Endodermal cell (in vitro differentiated cells): ENCODE measurements at regions not wholly inside any gene's neighbourhood (a gene's known extent, or its start where the extent isn't known, plus 50 kb on each side); places are given as distances from the start of the nearest gene placed in this dataset.

Experiments used
- DNase-seq: peaks from one replicate; pipeline ENCODE4 v3.0.0-alpha.2; 2017
- H3K27ac ChIP-seq: 2 replicates; pipeline ENCODE4 v1.5.1; 2013; ENCODE audit warnings: mild to moderate bottlenecking, low read depth, low read length, moderate library complexity
- H3K27me3 ChIP-seq: 2 replicates; pipeline ENCODE4 v1.6.1; 2013; ENCODE audit warnings: mild to moderate bottlenecking, low read length, moderate library complexity; ENCODE audit not compliant: insufficient read depth, control insufficient read depth, poor library complexity, severe bottlenecking
- H3K36me3 ChIP-seq: 2 replicates; pipeline ENCODE4 v1.7.0; 2013; ENCODE audit warnings: mild to moderate bottlenecking, low read length, moderate library complexity; ENCODE audit not compliant: control insufficient read depth, insufficient read depth
- H3K4me1 ChIP-seq: one replicate; pipeline ENCODE4 v1.7.0; 2013; ENCODE audit warnings: low read length; ENCODE audit not compliant: control insufficient read depth, insufficient read depth
- H3K4me3 ChIP-seq: 2 replicates; pipeline ENCODE4 v1.5.1; 2013; ENCODE audit warnings: mild to moderate bottlenecking, low read length, moderate library complexity
- H3K9ac ChIP-seq: 2 replicates; pipeline ENCODE4 v1.6.1; 2013; ENCODE audit warnings: mild to moderate bottlenecking, low read length, moderate library complexity; ENCODE audit not compliant: poor library complexity, severe bottlenecking; ENCODE audit errors: extremely low read depth
- H3K9me3 ChIP-seq: 2 replicates; pipeline ENCODE4 v1.6.1; 2013; ENCODE audit warnings: mild to moderate bottlenecking, low read length, moderate library complexity; ENCODE audit not compliant: control insufficient read depth
- H3K27ac Mint-ChIP-seq: 2 replicates; pipeline ENCODE4 v1.8.0; 2020; ENCODE audit warnings: mixed read lengths
- H3K27me3 Mint-ChIP-seq: 2 replicates; pipeline ENCODE4 v1.8.0; 2021; ENCODE audit warnings: mild to moderate bottlenecking, mixed read lengths; ENCODE audit not compliant: insufficient read depth
- H3K36me3 Mint-ChIP-seq: 2 replicates; pipeline ENCODE4 v1.8.0; 2020; ENCODE audit warnings: low read depth, mixed read lengths
- H3K4me1 Mint-ChIP-seq: 2 replicates; pipeline ENCODE4 v1.8.0; 2020; ENCODE audit warnings: mixed read lengths
- H3K4me3 Mint-ChIP-seq: 2 replicates; pipeline ENCODE4 v1.8.0; 2020; ENCODE audit warnings: mild to moderate bottlenecking, moderate library complexity, mixed read lengths
- H3K9me3 Mint-ChIP-seq: 2 replicates; pipeline ENCODE4 v1.8.0; 2020; ENCODE audit warnings: mild to moderate bottlenecking, mixed read lengths
- WGBS, 2 experiments: methylation state at CpG; one replicate each; pipeline versions ENCODE4 v1.1.5 to v1.1.7; 2013; ENCODE audit warnings: missing lambda C conversion rate in 2 of 2, mixed read lengths in 1 of 2; ENCODE audit not compliant: insufficient coverage in 1 of 2, insufficient read length in 1 of 2; 5-methylcytosine and 5-hydroxymethylcytosine counted together
- TF ChIP-seq, protein P1 (sequence below): fragments of 200-600 bp; sonication (generic); conservative IDR thresholded peaks from 2 replicates; pipeline ENCODE4 v1.5.0; 2021; ENCODE audit warnings: antibody characterized with exemption, mild to moderate bottlenecking

GRCh38 chr11:130609121-130610035 lies 160.9 kb downstream of the ADAMTS15 start:
- no peaks in the 10 kb centered on the region for H3K4me1 ChIP-seq
- H3K27me3 Mint-ChIP-seq, result peaks cover 2% of the 10 kb centered on the region
- H3K4me1 Mint-ChIP-seq, result no peaks in the 10 kb centered on the region

GRCh38 chr11:130611791-130612251 lies 163.4 kb downstream of the ADAMTS15 start:
- Histone ChIP-seq H3K4me3 (no peak overlapping the region), H3K9me3 (no peaks in the 10 kb centered on the region), H3K4me1 (no peaks in the 10 kb centered on the region), H3K9ac (no peak overlapping the region), H3K27ac (no peak overlapping the region), H3K36me3 (no peaks in the 10 kb centered on the region), H3K27me3 (no peaks in the 10 kb centered on the region)
- Mint-ChIP-seq H3K4me3 (no peak overlapping the region), H3K27ac (no peak overlapping the region), H3K36me3 (no peaks in the 10 kb centered on the region), H3K4me1 (no peaks in the 10 kb centered on the region), H3K27me3 (no peaks in the 10 kb centered on the region), H3K9me3 (no peaks in the 10 kb centered on the region)
- DNase-seq, result no peak
- TF ChIP-seq, protein P1, sequence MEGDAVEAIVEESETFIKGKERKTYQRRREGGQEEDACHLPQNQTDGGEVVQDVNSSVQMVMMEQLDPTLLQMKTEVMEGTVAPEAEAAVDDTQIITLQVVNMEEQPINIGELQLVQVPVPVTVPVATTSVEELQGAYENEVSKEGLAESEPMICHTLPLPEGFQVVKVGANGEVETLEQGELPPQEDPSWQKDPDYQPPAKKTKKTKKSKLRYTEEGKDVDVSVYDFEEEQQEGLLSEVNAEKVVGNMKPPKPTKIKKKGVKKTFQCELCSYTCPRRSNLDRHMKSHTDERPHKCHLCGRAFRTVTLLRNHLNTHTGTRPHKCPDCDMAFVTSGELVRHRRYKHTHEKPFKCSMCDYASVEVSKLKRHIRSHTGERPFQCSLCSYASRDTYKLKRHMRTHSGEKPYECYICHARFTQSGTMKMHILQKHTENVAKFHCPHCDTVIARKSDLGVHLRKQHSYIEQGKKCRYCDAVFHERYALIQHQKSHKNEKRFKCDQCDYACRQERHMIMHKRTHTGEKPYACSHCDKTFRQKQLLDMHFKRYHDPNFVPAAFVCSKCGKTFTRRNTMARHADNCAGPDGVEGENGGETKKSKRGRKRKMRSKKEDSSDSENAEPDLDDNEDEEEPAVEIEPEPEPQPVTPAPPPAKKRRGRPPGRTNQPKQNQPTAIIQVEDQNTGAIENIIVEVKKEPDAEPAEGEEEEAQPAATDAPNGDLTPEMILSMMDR, result no peak
- WGBS, 2 experiments, result 54 to 77% methylated on average over 3 to 5 of the region's 5 CpGs

More at GRCh38 chr11:130609121-130610035, 160.9 kb downstream of the ADAMTS15 start:
- no peaks in the 10 kb centered on the region for H3K9me3 ChIP-seq
- 90 to 93% methylated on average over 7 to 15 of the region's 15 CpGs for WGBS, 2 experiments
- H3K9me3 Mint-ChIP-seq, result no peaks in the 10 kb centered on the region
- no peak overlapping the region for H3K27ac Mint-ChIP-seq
- no peak overlapping the region for H3K4me3 Mint-ChIP-seq
- no peak overlapping the region for H3K27ac ChIP-seq
- no peak overlapping the region for H3K9ac ChIP-seq
- no peak overlapping the region for H3K4me3 ChIP-seq
- H3K27me3 ChIP-seq, result no peaks in the 10 kb centered on the region
- peak; percentile 61 for DNase-seq
- TF ChIP-seq, protein P1, result no peak
- no peaks in the 10 kb centered on the region for H3K36me3 Mint-ChIP-seq
- H3K36me3 ChIP-seq, result no peaks in the 10 kb centered on the region

GRCh38 chr11:130612291-130612851 lies 163.9 kb downstream of the ADAMTS15 start:
- Mint-ChIP-seq H3K4me1 (no peaks in the 10 kb centered on the region), H3K4me3 (no peak overlapping the region), H3K27ac (no peak overlapping the region), H3K9me3 (no peaks in the 10 kb centered on the region), H3K27me3 (no peaks in the 10 kb centered on the region), H3K36me3 (no peaks in the 10 kb centered on the region)
- Histone ChIP-seq H3K9me3 (no peaks in the 10 kb centered on the region), H3K4me3 (no peak overlapping the region), H3K4me1 (no peaks in the 10 kb centered on the region), H3K27me3 (no peaks in the 10 kb centered on the region), H3K27ac (no peak overlapping the region), H3K36me3 (no peaks in the 10 kb centered on the region), H3K9ac (no peak overlapping the region)
- WGBS, 2 experiments, result 96 to 97% methylated on average over 2 of the region's 2 CpGs
- TF ChIP-seq, protein P1, result no peak
- no peak for DNase-seq
